SK-N-SH (cell line): ENCODE measurements at regions not wholly inside any gene's neighbourhood (a gene's known extent, or its start where the extent isn't known, plus 50 kb on each side); places are given as distances from the start of the nearest gene placed in this dataset.

Experiments used
- CTCF ChIA-PET: fragments of 300-600, 350-600 bp; formaldehyde crosslinking; extraction: SDS; loops from one replicate; lab custom pipeline; 2021; lab: Yijun Ruan, JAX
- POLR2A ChIA-PET: fragments of 350-600 bp; sonication (Branson Sonifier 250); formaldehyde crosslinking; extraction: SDS; loops from one replicate; lab custom pipeline; 2020; ENCODE audit warnings: antibody characterized with exemption, inconsistent platforms; lab: Yijun Ruan, JAX
- DNase-seq: peaks from one replicate; pipeline ENCODE4 v3.0.0; 2012
- H2AFZ ChIP-seq: fragments of 200-600 bp; sonication (generic); 2 replicates; pipeline ENCODE4 v1.8.1; 2016; ENCODE audit warnings: antibody characterized with exemption, mild to moderate bottlenecking, low read depth
- H3F3A ChIP-seq: fragments of 200-600 bp; sonication (generic); replicated peaks from 2 replicates; pipeline ENCODE3; 2016; ENCODE audit warnings: antibody characterized with exemption, mild to moderate bottlenecking; ENCODE audit not compliant: insufficient read depth
- H3K27ac ChIP-seq, 2 experiments: fragments of 200-500 bp in 1 of 2; fragments of 200-600 bp in 1 of 2; sonication (Bioruptor generic) in 1 of 2; sonication (generic), shearing (Covaris generic) in 1 of 2; 2 replicates each; pipeline versions ENCODE4 v1.5.1 to v1.6.1; 2014 to 2016; ENCODE audit warnings: low read depth in 2 of 2, inconsistent platforms in 1 of 2, low read length in 1 of 2, mild to moderate bottlenecking in 1 of 2, mixed read lengths in 1 of 2
- H3K27me3 ChIP-seq: fragments of 200-600 bp; sonication (generic), shearing (Covaris generic); 2 replicates; pipeline ENCODE4 v1.6.1; 2016; ENCODE audit warnings: mixed run types; ENCODE audit not compliant: insufficient read depth
- H3K36me3 ChIP-seq, 2 experiments: fragments of 200-500 bp in 1 of 2; fragments of 200-600 bp in 1 of 2; sonication (Bioruptor generic) in 1 of 2; sonication (generic) in 1 of 2; replicated peaks in 1 of 2; 2 replicates each; pipeline versions ENCODE3 to v1.5.1; 2014 to 2016; ENCODE audit warnings: low read length in 1 of 2, mild to moderate bottlenecking in 1 of 2; ENCODE audit not compliant: insufficient read depth in 2 of 2, control insufficient read depth in 1 of 2
- H3K4me1 ChIP-seq, 2 experiments: fragments of 200-500 bp in 1 of 2; fragments of 200-600 bp in 1 of 2; sonication (Bioruptor generic) in 1 of 2; sonication (generic), shearing (Covaris generic) in 1 of 2; 2 replicates each; pipeline versions ENCODE4 v1.5.1 to v1.6.1; 2014 to 2016; ENCODE audit warnings: low read depth in 1 of 2, low read length in 1 of 2, mixed run types in 1 of 2; ENCODE audit not compliant: insufficient read depth in 2 of 2, control insufficient read depth in 1 of 2
- H3K4me2 ChIP-seq: fragments of 200-600 bp; sonication (generic), shearing (Covaris generic); 2 replicates; pipeline ENCODE4 v1.6.1; 2017; ENCODE audit warnings: mixed run types
- H3K4me3 ChIP-seq, 2 experiments: fragments of 200-500 bp in 1 of 2; fragments of 200-600 bp in 1 of 2; sonication (Bioruptor generic) in 1 of 2; sonication (generic), shearing (Covaris generic) in 1 of 2; 2 replicates each; pipeline versions ENCODE4 v1.5.1 to v1.8.1; 2014 to 2016; ENCODE audit warnings: low read depth in 2 of 2, inconsistent platforms in 1 of 2, low read length in 1 of 2, mild to moderate bottlenecking in 1 of 2, mixed read lengths in 1 of 2, moderate library complexity in 1 of 2
- H3K79me2 ChIP-seq: fragments of 200-600 bp; sonication (generic); 2 replicates; pipeline ENCODE4 v1.8.1; 2017; ENCODE audit warnings: mild to moderate bottlenecking; ENCODE audit not compliant: insufficient read depth
- H3K9ac ChIP-seq: fragments of 200-600 bp; sonication (generic); 2 replicates; pipeline ENCODE4 v1.6.1; 2017; ENCODE audit warnings: mixed run types
- H3K9me2 ChIP-seq: fragments of 200-600 bp; sonication (generic); 2 replicates; pipeline ENCODE4 v1.6.1; 2017; ENCODE audit warnings: mixed run types
- H3K9me3 ChIP-seq: fragments of 200-600 bp; sonication (generic); 2 replicates; pipeline ENCODE4 v1.6.1; 2017; ENCODE audit warnings: mixed run types, mild to moderate bottlenecking, moderate library complexity
- H4K20me1 ChIP-seq: fragments of 200-600 bp; sonication (generic); 2 replicates; pipeline ENCODE4 v1.6.1; 2017; ENCODE audit warnings: mild to moderate bottlenecking, mixed run types; ENCODE audit not compliant: insufficient read depth
- FOXJ3 ChIP-seq: sonication (generic); formaldehyde crosslinking; IDR thresholded peaks from 2 replicates; pipeline ENCODE4 v1.5.1; 2020; ENCODE audit warnings: mild to moderate bottlenecking, missing genetic modification reagents
- GATA2 ChIP-seq: sonication (generic); formaldehyde crosslinking; IDR thresholded peaks from 2 replicates; pipeline ENCODE4 v1.5.0; 2020; ENCODE audit warnings: mild to moderate bottlenecking, missing genetic modification reagents
- MXI1 ChIP-seq: IDR thresholded peaks from 2 replicates; pipeline ENCODE4 v1.6.1; 2012; ENCODE audit warnings: mild to moderate bottlenecking, low read depth, low read length, improper control_type of control experiment
- RAD21 ChIP-seq: IDR thresholded peaks from 2 replicates; pipeline ENCODE4 v1.6.1; 2012; ENCODE audit warnings: mild to moderate bottlenecking, low read length
- TF ChIP-seq, protein P1 (sequence below): IDR thresholded peaks from 2 replicates; pipeline ENCODE4; 2012
- TF ChIP-seq, protein P2 (sequence below): fragments of 150-350 bp; IDR thresholded peaks from 2 replicates; pipeline ENCODE4 v1.6.1; 2017; ENCODE audit warnings: antibody characterized with exemption, low read length, low read depth, borderline replicate concordance
- TF ChIP-seq, protein P3 (sequence below): fragments of 150-350 bp; IDR thresholded peaks from 2 replicates; pipeline ENCODE4 v1.6.1; 2016; ENCODE audit warnings: mild to moderate bottlenecking, low read depth, low read length

DNA sequence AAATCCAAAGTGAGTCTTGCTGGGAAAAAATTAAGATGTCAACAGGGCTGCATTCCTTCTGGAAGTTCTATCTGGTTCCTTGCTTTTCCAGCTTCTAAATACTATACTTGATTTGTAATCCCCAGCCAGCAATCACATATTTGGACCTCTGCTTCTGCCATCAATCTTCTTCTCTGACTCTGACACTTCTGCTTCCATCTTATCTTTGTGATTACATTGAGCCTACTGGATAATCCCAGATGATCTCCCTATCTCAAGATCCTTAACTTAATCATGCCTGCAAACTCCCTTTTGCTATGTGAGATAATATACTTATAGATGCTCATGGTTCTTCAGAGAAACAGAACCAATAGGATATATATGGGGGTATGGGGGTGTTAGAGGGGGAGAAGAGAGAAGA lies 49.9 kb upstream of the ZDHHC17 start:
- TF ChIP-seq, protein P1, sequence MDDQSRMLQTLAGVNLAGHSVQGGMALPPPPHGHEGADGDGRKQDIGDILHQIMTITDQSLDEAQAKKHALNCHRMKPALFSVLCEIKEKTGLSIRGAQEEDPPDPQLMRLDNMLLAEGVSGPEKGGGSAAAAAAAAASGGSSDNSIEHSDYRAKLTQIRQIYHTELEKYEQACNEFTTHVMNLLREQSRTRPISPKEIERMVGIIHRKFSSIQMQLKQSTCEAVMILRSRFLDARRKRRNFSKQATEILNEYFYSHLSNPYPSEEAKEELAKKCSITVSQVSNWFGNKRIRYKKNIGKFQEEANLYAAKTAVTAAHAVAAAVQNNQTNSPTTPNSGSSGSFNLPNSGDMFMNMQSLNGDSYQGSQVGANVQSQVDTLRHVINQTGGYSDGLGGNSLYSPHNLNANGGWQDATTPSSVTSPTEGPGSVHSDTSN = no peak
- no peak for TF ChIP-seq GATA2 (CRISPR knock-in tag)
- TF ChIP-seq, protein P2, sequence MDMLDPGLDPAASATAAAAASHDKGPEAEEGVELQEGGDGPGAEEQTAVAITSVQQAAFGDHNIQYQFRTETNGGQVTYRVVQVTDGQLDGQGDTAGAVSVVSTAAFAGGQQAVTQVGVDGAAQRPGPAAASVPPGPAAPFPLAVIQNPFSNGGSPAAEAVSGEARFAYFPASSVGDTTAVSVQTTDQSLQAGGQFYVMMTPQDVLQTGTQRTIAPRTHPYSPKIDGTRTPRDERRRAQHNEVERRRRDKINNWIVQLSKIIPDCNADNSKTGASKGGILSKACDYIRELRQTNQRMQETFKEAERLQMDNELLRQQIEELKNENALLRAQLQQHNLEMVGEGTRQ = no peak
- TF ChIP-seq RAD21 = no peak
- TF ChIP-seq MXI1 = no peak
- TF ChIP-seq, protein P3, sequence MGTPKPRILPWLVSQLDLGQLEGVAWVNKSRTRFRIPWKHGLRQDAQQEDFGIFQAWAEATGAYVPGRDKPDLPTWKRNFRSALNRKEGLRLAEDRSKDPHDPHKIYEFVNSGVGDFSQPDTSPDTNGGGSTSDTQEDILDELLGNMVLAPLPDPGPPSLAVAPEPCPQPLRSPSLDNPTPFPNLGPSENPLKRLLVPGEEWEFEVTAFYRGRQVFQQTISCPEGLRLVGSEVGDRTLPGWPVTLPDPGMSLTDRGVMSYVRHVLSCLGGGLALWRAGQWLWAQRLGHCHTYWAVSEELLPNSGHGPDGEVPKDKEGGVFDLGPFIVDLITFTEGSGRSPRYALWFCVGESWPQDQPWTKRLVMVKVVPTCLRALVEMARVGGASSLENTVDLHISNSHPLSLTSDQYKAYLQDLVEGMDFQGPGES = no peak
- TF ChIP-seq FOXJ3 (CRISPR knock-in tag) = no peak
- H3K36me3 ChIP-seq = no peaks in the 10 kb centered on the region
- H3K9me2 ChIP-seq = no peaks in the 10 kb centered on the region
- no peaks in the 10 kb centered on the region for H3K9me3 ChIP-seq
- H3K4me1 ChIP-seq = peaks cover 0 to 27% of the 10 kb centered on the region in 2 experiments; a peak in 2 of 4 replicates
- no peaks in the 10 kb centered on the region for H3K79me2 ChIP-seq
- H3K4me2 ChIP-seq = no peak overlapping the region
- no peaks in the 10 kb centered on the region for H4K20me1 ChIP-seq
- H3K9ac ChIP-seq = no peak overlapping the region
- no peak overlapping the region for H3K27ac ChIP-seq
- DNase-seq = no peak
- ChIA-PET CTCF (no interaction called here), POLR2A (no interaction called here)
- H3K4me3 ChIP-seq = no peak overlapping the region
- H3K27me3 ChIP-seq = no peaks in the 10 kb centered on the region
- H3F3A ChIP-seq = peaks cover 3% of the 10 kb centered on the region
- no peak overlapping the region for H2AFZ ChIP-seq
